GM12891 (cell line): ENCODE measurements at regions not wholly inside any gene's neighbourhood (a gene's known extent, or its start where the extent isn't known, plus 50 kb on each side); places are given as distances from the start of the nearest gene placed in this dataset.

Source experiments
- DNase-seq: peaks from one replicate; pipeline ENCODE4 v3.0.0; 2011; ENCODE audit warnings: low spot score; ENCODE audit not compliant: insufficient read length
- FAIRE-seq: peaks from 2 replicates; lab custom pipeline; 2011; peaks lifted over from hg19 to GRCh38; lab: Jason Lieb, UNC
- PAX5 ChIP-seq: IDR thresholded peaks from 2 replicates; pipeline ENCODE4 v1.6.1; 2011; ENCODE audit warnings: low read length, moderate library complexity, mild to moderate bottlenecking; ENCODE audit not compliant: insufficient read depth, severe bottlenecking
- POLR2A ChIP-seq: IDR thresholded peaks from 2 replicates; pipeline ENCODE4 v1.6.1; 2011; ENCODE audit warnings: low read depth, low read length, control low read depth
- POLR2AphosphoS5 ChIP-seq: IDR thresholded peaks from 2 replicates; pipeline ENCODE4 v1.6.1; 2011; ENCODE audit warnings: low read depth, low read length, control low read depth
- POU2F2 ChIP-seq: IDR thresholded peaks from 2 replicates; pipeline ENCODE4 v1.6.1; 2011; ENCODE audit warnings: low read depth, mild to moderate bottlenecking, control low read depth, low read length, moderate library complexity
- SPI1 ChIP-seq: IDR thresholded peaks from 2 replicates; pipeline ENCODE4 v1.6.1; 2011; ENCODE audit warnings: low read depth, low read length, control low read depth
- TAF1 ChIP-seq: IDR thresholded peaks from 2 replicates; pipeline ENCODE4 v1.6.1; 2011; ENCODE audit warnings: low read depth, low read length, control low read depth

DNA sequence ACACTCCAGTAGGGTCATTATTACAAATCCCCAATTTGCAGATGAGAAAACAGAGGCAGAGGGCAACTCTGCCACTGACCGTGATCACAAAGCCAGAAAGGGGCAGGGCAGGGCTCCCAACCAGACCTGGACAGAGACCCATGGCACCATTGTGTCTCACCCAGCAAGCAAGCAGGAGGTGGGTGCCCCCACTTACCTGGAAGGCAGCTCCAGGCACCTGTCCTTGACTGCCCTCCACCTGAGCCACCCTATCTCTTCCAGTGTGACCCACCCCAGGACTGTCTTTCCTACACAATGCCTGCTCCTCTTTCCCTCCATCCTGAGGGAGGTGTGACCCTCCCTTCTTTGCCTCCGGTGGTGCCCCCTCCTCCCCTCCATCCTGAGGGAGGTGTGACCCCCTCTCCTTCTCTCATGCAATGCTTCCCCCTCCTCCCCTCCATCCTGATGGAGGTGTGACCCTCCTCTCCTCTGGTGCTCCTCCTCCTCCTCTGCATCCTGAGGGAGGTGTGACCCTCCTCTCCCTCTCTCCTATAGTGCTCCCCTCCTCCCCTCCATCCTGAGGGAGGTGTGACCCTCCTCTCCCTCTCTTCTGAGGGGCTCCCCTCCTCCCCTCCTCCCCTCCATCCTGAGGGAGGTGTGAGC lies 198.0 kb downstream of the MED10 start:
- FAIRE-seq: no peak
- no peak for TF ChIP-seq TAF1
- TF ChIP-seq POLR2A: no peak
- TF ChIP-seq SPI1: no peak
- TF ChIP-seq POLR2AphosphoS5: no peak
- TF ChIP-seq PAX5: no peak
- no peak for TF ChIP-seq POU2F2
- DNase-seq: no peak

DNA sequence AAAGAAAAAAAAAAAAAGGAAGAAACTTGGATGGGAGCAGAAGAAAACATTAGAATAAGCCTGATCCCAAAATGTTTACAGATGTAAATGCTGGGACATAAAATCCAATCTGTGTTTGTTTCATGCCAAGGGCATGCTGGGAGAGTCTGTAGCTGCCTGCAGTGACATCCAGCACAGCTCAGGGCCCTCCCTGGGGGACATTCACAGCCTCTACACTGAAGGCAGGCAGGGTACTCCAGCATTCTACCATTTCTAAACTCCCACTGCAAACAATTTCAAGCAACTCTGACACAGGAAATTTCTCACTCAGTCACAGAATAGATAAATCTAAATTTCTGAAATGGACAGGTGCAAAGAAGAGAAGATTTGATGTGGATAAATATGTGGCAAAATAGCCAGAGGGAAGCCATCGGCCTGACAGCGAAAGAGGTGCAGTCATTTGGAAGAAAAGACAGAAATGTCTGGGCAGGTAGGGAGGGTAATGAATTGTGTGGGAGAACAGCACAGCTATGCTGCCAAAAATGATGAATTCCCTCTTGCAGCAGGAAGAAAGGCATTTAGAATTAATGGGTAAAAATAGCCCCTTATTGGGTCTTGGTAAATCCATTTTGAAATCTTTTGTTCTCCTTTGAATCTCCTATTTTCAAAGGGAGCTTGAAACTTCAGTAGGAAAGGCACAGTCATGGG lies 199.4 kb downstream of the MED10 start:
- no peak for TF ChIP-seq PAX5
- TF ChIP-seq POLR2A: no peak
- no peak for TF ChIP-seq TAF1
- TF ChIP-seq POU2F2: no peak
- TF ChIP-seq POLR2AphosphoS5: no peak
- no peak for TF ChIP-seq SPI1
- FAIRE-seq (no peak), DNase-seq (no peak)

DNA sequence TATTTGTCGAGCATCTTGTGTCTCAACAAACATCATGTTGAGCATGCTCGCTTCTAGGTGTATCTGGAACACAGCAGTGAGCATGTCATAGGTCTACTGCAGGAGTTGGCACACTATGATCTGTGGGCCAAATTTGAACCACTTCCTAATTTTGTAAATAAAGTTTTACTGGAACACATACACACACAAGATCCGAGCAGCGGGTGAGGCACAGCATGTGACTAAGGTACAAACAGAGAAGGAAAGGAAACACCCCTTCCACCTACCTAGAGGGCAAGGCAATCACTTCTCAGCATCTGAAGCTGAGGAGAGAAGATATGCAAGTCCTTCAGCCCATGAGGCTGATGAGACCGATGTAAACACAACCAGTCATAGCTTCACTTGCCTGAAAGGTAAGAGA lies 200.4 kb downstream of the MED10 start:
- TF ChIP-seq SPI1: no peak
- TF ChIP-seq POLR2AphosphoS5: no peak
- TF ChIP-seq TAF1: no peak
- FAIRE-seq: no peak
- no peak for DNase-seq

DNA sequence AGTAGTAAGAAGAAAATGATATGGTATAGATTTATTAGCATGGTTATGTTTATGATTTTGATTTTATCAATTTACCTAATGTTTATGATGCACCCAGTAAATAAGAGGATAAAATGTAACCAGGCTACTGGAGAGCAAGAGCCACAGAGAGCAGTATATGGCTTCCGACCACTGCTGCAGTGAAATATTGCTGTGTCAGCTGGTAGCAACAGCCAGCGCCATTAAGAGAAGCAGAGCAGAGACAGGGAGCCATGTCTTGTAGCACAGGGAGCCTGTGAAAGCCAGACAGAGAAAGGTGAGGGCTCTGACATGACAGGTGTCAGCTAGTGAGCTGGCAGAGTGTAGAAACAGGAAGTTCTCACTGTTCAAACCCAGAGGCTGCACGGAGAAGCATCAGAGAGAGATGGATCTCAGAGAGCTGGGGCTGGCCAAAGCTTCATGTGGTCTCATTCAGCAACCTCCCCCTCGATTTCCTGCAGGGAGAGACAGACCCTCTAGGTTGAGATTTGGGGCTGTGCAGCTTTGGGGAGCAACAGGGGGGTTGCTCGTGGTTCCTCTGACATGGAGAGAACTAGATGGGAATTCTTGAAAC lies 202.1 kb downstream of the MED10 start:
- FAIRE-seq: no peak
- TF ChIP-seq POU2F2 (no peak), POLR2AphosphoS5 (no peak), POLR2A (no peak)
- no peak for DNase-seq

- no peak for DNase-seq
- no peak for FAIRE-seq
- TF ChIP-seq POLR2A: no peak
- TF ChIP-seq POU2F2: no peak
- TF ChIP-seq POLR2AphosphoS5: no peak
- no peak for TF ChIP-seq TAF1
- TF ChIP-seq PAX5: no peak
- TF ChIP-seq SPI1: no peak
Observed at GRCh38 chr5:6175172-6175854, 203.0 kb downstream of the MED10 start.

DNA sequence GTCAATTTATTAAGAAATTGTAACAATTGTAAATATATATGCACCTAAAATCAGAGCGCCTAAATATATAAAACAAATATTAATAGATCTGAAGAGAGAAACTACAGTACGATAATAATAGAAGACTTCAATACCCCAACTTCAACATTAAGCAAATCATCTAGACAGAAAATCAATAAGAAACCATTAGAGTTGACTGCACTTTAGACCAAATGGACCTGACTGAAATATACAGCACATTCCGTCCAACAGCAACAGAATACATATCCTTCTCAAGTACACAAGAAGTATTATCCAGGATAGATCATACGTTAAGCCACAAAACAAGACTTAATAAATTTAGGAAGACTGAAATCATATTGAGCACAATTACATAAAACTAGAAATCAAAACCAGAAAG lies 208.7 kb downstream of the MED10 start:
- DNase-seq: no peak
- FAIRE-seq: no peak
- TF ChIP-seq POLR2A (no peak), POU2F2 (no peak), TAF1 (no peak), POLR2AphosphoS5 (no peak), SPI1 (no peak), PAX5 (no peak)

DNA sequence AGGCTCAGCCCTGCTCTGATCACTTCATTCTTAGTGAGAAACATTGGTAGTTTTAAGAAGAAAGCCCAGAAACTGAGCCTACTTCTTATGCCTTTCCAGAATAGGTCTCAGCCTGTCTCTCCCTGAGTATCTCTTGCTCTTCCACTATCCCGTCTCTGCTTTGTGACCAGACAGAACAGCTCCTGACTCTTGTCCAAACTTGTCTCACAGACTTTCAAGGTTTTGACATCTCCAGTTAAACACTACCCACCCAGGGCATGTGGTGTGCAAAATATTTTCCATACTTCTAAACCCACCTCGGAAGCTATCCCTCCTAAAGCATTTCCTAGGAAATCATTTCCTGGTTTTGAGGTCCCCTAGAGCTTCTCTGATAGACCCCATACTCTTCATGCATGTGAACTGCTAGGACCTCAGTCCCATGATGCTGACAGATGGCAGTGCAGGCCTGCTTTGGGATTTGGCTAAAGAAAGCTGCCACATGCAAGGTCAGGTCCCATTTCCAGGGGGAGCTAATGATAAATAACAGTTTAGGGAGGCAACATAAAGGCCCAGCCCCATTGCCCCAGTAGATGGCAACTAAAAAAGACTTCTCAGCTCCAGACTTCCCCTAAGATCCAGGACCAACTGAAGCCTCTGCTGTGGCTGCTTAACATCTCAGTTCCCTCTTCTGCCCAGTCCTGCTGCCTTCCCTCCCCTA lies 211.5 kb downstream of the MED10 start:
- FAIRE-seq: no peak
- DNase-seq: no peak
- TF ChIP-seq PAX5: no peak
- TF ChIP-seq TAF1: no peak
- TF ChIP-seq SPI1: no peak
- no peak for TF ChIP-seq POLR2AphosphoS5
- TF ChIP-seq POLR2A: no peak
- TF ChIP-seq POU2F2: no peak

GRCh38 chr5:6163913-6164312 lies 214.4 kb downstream of the MED10 start:
- DNase-seq (no peak), FAIRE-seq (no peak)
- TF ChIP-seq SPI1 (no peak), POLR2AphosphoS5 (no peak), PAX5 (no peak), TAF1 (no peak), POLR2A (no peak), POU2F2 (no peak)

DNA sequence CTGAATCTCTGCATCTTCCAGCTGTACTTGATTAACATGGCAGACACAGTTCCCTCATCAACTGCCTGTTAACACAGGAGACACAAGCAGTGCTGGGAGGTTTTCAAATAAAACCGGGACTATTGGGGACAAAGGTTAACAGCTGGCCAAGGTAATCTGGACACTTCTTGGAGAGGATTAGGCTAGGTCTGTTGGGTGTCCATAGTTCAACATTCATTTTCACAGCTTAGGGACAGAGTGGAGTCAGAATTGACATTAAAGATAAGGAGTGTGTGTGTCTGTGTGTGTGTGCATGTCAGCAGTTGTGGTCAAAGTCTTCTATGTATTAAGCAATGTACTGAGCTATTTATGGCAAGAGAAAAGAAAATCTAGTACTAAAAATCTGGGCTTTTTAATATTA lies 216.2 kb downstream of the MED10 start:
- DNase-seq: no peak
- FAIRE-seq: no peak
- no peak for TF ChIP-seq PAX5
- no peak for TF ChIP-seq POLR2AphosphoS5
- TF ChIP-seq POU2F2: no peak
- TF ChIP-seq SPI1: no peak
- TF ChIP-seq TAF1: no peak
- no peak for TF ChIP-seq POLR2A
